H1 (cell line): ENCODE measurements at regions not wholly inside any gene's neighbourhood (a gene's known extent, or its start where the extent isn't known, plus 50 kb on each side); places are given as distances from the start of the nearest gene placed in this dataset.

ENCODE experiments used
- CTCF ChIA-PET: fragments of 300-600 bp; sonication (Branson Sonifier 250); formaldehyde crosslinking; loops from one replicate; lab custom pipeline; 2021; ENCODE audit not compliant: partially characterized antibody; lab: Charles Lee
- POLR2A ChIA-PET: fragments of 300-600 bp; sonication (Branson Sonifier 250); formaldehyde crosslinking; loops from one replicate; lab custom pipeline; 2021; ENCODE audit warnings: inconsistent platforms; ENCODE audit not compliant: partially characterized antibody; lab: Charles Lee
- DNase-seq, 2 experiments: peaks; one replicate each; pipeline versions ENCODE4 v3.0.0 to v3.0.0-alpha.2; 2010 to 2022; ENCODE audit warnings: low spot score in 2 of 2, low read depth in 1 of 2, mixed read lengths in 1 of 2
- FAIRE-seq: peaks from 2 replicates; lab custom pipeline; 2011; peaks lifted over from hg19 to GRCh38; lab: Jason Lieb, UNC
- H2AFZ ChIP-seq: 2 replicates; pipeline ENCODE4 v1.8.1; 2012; ENCODE audit warnings: low read length, inconsistent platforms
- H2AK5ac ChIP-seq: 2 replicates; pipeline ENCODE4 v1.6.1; 2013; ENCODE audit warnings: low read depth, low read length
- H2BK120ac ChIP-seq: replicated peaks from 2 replicates; pipeline ENCODE3; 2013; ENCODE audit warnings: low read depth, low read length, inconsistent platforms
- H2BK12ac ChIP-seq: 2 replicates; pipeline ENCODE4 v1.6.1; 2013; ENCODE audit warnings: low read depth, low read length
- H2BK15ac ChIP-seq: 2 replicates; pipeline ENCODE4 v1.6.1; 2013; ENCODE audit warnings: low read length
- H2BK20ac ChIP-seq: 2 replicates; pipeline ENCODE4 v1.6.1; 2013; ENCODE audit warnings: low read length
- H2BK5ac ChIP-seq: 2 replicates; pipeline ENCODE4 v1.6.1; 2013; ENCODE audit warnings: low read depth, low read length
- H3K14ac ChIP-seq: 2 replicates; pipeline ENCODE4 v1.6.1; 2013; ENCODE audit warnings: inconsistent platforms; ENCODE audit not compliant: insufficient read length
- H3K18ac ChIP-seq: 2 replicates; pipeline ENCODE4 v1.6.1; 2013; ENCODE audit warnings: low read length; ENCODE audit errors: extremely low read depth
- H3K23ac ChIP-seq: 2 replicates; pipeline ENCODE4 v1.6.1; 2013; ENCODE audit warnings: inconsistent platforms; ENCODE audit not compliant: insufficient read length
- H3K23me2 ChIP-seq: 2 replicates; pipeline ENCODE4 v1.6.1; 2013; ENCODE audit warnings: low read depth, low read length
- H3K27ac ChIP-seq: 2 replicates; pipeline ENCODE4 v1.6.1; 2011; ENCODE audit warnings: low read depth, low read length, inconsistent platforms
- H3K27me3 ChIP-seq, 4 experiments: replicated peaks in 1 of 4; 1 replicate in 1 of 4; 2 replicates in 3 of 4; pipeline versions ENCODE4 v1.6.1 to v1.8.1; 2011 to 2013; ENCODE audit warnings: low read length in 3 of 4, mild to moderate bottlenecking in 3 of 4, inconsistent platforms in 2 of 4, mixed read lengths in 2 of 4, moderate library complexity in 1 of 4; ENCODE audit not compliant: control insufficient read depth in 3 of 4, insufficient read depth in 3 of 4; ENCODE audit errors: extremely low read depth in 1 of 4
- H3K36me3 ChIP-seq, 4 experiments: 2 replicates each; pipeline versions ENCODE4 v1.6.1 to v1.8.1; 2011 to 2013; ENCODE audit warnings: mild to moderate bottlenecking in 4 of 4, low read length in 3 of 4, moderate library complexity in 2 of 4, control low read depth in 1 of 4, inconsistent platforms in 1 of 4; ENCODE audit not compliant: insufficient read depth in 4 of 4, control insufficient read depth in 2 of 4
- H3K4ac ChIP-seq: replicated peaks from 2 replicates; pipeline ENCODE3; 2013; ENCODE audit warnings: low read length, low read depth, mixed read lengths, inconsistent platforms; ENCODE audit not compliant: insufficient read length
- H3K4me1 ChIP-seq, 4 experiments: replicated peaks in 1 of 4; 1 replicate in 1 of 4; 2 replicates in 3 of 4; pipeline versions ENCODE4 v1.6.1 to v1.8.1; 2011 to 2013; ENCODE audit warnings: low read length in 3 of 4, inconsistent platforms in 2 of 4, mixed read lengths in 1 of 4; ENCODE audit not compliant: insufficient read depth in 4 of 4, control insufficient read depth in 3 of 4
- H3K4me2 ChIP-seq, 2 experiments: 2 replicates each; pipeline versions ENCODE4 v1.6.1 to v1.8.1; 2011 to 2013; ENCODE audit warnings: low read depth in 2 of 2, low read length in 2 of 2, control low read depth in 1 of 2, inconsistent platforms in 1 of 2, mild to moderate bottlenecking in 1 of 2; ENCODE audit not compliant: insufficient read depth in 1 of 2
- H3K4me3 ChIP-seq, 4 experiments: fragments of 200-600, 300-600 bp in 1 of 4; sonication (generic), shearing (Covaris generic), sonication (Bioruptor Twin) in 1 of 4; 2 replicates each; pipeline versions ENCODE4 v1.5.1 to v1.8.1; 2011 to 2016; ENCODE audit warnings: low read length in 4 of 4, low read depth in 3 of 4, control low read depth in 2 of 4, inconsistent platforms in 2 of 4, mild to moderate bottlenecking in 2 of 4, mixed read lengths in 1 of 4, moderate library complexity in 1 of 4; ENCODE audit not compliant: insufficient read depth in 2 of 4; ENCODE audit errors: extremely low read depth in 1 of 4
- H3K56ac ChIP-seq: replicated peaks from 2 replicates; pipeline ENCODE3; 2013; ENCODE audit warnings: low read depth, mild to moderate bottlenecking, mixed read lengths, low read length, inconsistent platforms; ENCODE audit not compliant: insufficient read length
- H3K79me1 ChIP-seq: 2 replicates; pipeline ENCODE4 v1.6.1; 2013; ENCODE audit warnings: low read depth, low read length, control low read depth
- H3K79me2 ChIP-seq, 2 experiments: 2 replicates each; pipeline versions ENCODE4 v1.6.1 to v1.8.1; 2012 to 2013; ENCODE audit warnings: low read length in 2 of 2, mild to moderate bottlenecking in 2 of 2, inconsistent platforms in 1 of 2; ENCODE audit not compliant: insufficient read depth in 2 of 2, control insufficient read depth in 1 of 2
- H3K9ac ChIP-seq, 4 experiments: replicated peaks in 1 of 4; 1 replicate in 1 of 4; 2 replicates in 3 of 4; pipeline versions ENCODE4 v1.6.1 to v1.8.1; 2011 to 2013; ENCODE audit warnings: low read depth in 3 of 4, low read length in 3 of 4, control low read depth in 2 of 4, mild to moderate bottlenecking in 2 of 4, moderate library complexity in 2 of 4, inconsistent platforms in 1 of 4; ENCODE audit errors: extremely low read depth in 1 of 4
- H3K9me3 ChIP-seq, 2 experiments: 2 replicates each; pipeline versions ENCODE4 v1.6.1 to v1.8.1; 2012 to 2013; ENCODE audit warnings: mild to moderate bottlenecking in 2 of 2, moderate library complexity in 2 of 2, control low read depth in 1 of 2, inconsistent platforms in 1 of 2, low read depth in 1 of 2, low read length in 1 of 2, mixed read lengths in 1 of 2; ENCODE audit not compliant: insufficient read depth in 2 of 2
- H4K20me1 ChIP-seq, 2 experiments: replicated peaks in 1 of 2; 2 replicates each; pipeline versions ENCODE3 to v1.8.1; 2011 to 2013; ENCODE audit warnings: inconsistent platforms in 2 of 2, low read length in 2 of 2, mild to moderate bottlenecking in 1 of 2; ENCODE audit not compliant: insufficient read depth in 2 of 2, control insufficient read depth in 1 of 2
- H4K5ac ChIP-seq: 2 replicates; pipeline ENCODE4 v1.6.1; 2013; ENCODE audit warnings: low read length, low read depth, mixed read lengths, inconsistent platforms; ENCODE audit not compliant: insufficient read length
- H4K8ac ChIP-seq: 2 replicates; pipeline ENCODE4 v1.8.0; 2013; ENCODE audit warnings: mild to moderate bottlenecking, moderate library complexity, low read length, inconsistent platforms; ENCODE audit not compliant: insufficient read depth; ENCODE audit errors: extremely low read depth
- H4K91ac ChIP-seq: replicated peaks from 2 replicates; pipeline ENCODE3; 2013; ENCODE audit warnings: low read length, mixed read lengths, inconsistent platforms; ENCODE audit not compliant: insufficient read length
- ASH2L ChIP-seq: fragments of 200-600, 300-600 bp; sonication (generic); IDR thresholded peaks from one replicate; pipeline ENCODE4 v1.7.1; 2017; ENCODE audit warnings: low read length
- CBX8 ChIP-seq: fragments of 300-800, 300-1000 bp; sonication (generic); IDR thresholded peaks from 2 replicates; pipeline ENCODE4 v1.7.1; 2016; ENCODE audit warnings: low read depth, low read length, borderline replicate concordance
- CHD2 ChIP-seq: IDR thresholded peaks from 2 replicates; pipeline ENCODE4 v1.6.1; 2012; ENCODE audit warnings: low read length, improper control_type of control experiment
- EGR1 ChIP-seq: IDR thresholded peaks from 2 replicates; pipeline ENCODE4 v1.6.1; 2011; ENCODE audit warnings: low read depth, low read length, borderline replicate concordance
- GTF2F1 ChIP-seq: IDR thresholded peaks from 2 replicates; pipeline ENCODE4 v1.6.1; 2012; ENCODE audit warnings: low read depth, low read length, improper control_type of control experiment, borderline replicate concordance
- JUND ChIP-seq: IDR thresholded peaks from 2 replicates; pipeline ENCODE4 v1.6.1; 2011; ENCODE audit warnings: mild to moderate bottlenecking, improper control_type of control experiment, low read length
- RBBP5 ChIP-seq: IDR thresholded peaks from 2 replicates; pipeline ENCODE4 v1.7.1; 2012; ENCODE audit warnings: low read depth, mild to moderate bottlenecking, inconsistent platforms, low read length, moderate library complexity, borderline replicate concordance
- WGBS, 2 experiments: shearing (Covaris generic) in 1 of 2; methylation state at CpG; one replicate each; pipeline versions ENCODE4 v1.1.6 to v1.1.7; 2013 to 2015; ENCODE audit warnings: low lambda C conversion rate in 2 of 2, mixed read lengths in 2 of 2, inconsistent platforms in 1 of 2, low coverage in 1 of 2, missing lambda C conversion rate in 1 of 2; ENCODE audit not compliant: insufficient replicate concordance in 2 of 2, insufficient coverage in 1 of 2, insufficient read length in 1 of 2; ENCODE audit errors: extremely low coverage in 1 of 2, missing lambda C conversion rate in 1 of 2; 5-methylcytosine and 5-hydroxymethylcytosine counted together
- TF ChIP-seq, protein P1 (sequence below): IDR thresholded peaks from 2 replicates; pipeline ENCODE4 v1.6.1; 2011; ENCODE audit warnings: low read depth, mild to moderate bottlenecking, low read length; ENCODE audit not compliant: insufficient read depth
- TF ChIP-seq, protein P2 (sequence below): IDR thresholded peaks from 2 replicates; pipeline ENCODE4 v1.6.1; 2012; ENCODE audit warnings: low read length, inconsistent platforms
- TF ChIP-seq, protein P3 (sequence below), 3 experiments: IDR thresholded peaks; 1 replicate in 2 of 3; 2 replicates in 1 of 3; pipeline versions ENCODE4 v1.5.1 to v1.6.1; 2011; ENCODE audit warnings: low read length in 3 of 3, mild to moderate bottlenecking in 3 of 3, inconsistent platforms in 2 of 3, low read depth in 1 of 3, moderate library complexity in 1 of 3; ENCODE audit not compliant: insufficient read depth in 1 of 3; ENCODE audit errors: control extremely low read depth in 1 of 3

DNA sequence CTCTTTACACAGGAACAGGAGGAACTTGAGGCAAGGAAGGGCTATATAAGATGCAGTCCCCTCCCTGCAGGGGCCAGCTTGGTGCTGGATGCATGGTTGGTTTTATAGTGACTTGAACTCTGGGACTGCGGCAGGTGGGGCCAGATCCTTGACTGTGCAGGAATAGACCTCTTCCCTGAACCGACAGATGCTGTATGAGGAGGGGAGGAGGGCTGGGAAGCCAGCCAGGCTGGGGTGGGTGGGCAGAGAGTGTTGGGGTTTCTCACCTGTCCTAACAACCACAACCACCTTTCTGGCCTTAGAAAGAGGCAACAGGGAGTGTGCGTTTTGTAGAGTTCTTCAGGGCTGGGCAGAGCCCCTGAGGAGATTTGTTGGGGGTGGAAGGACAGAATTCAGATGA lies 798.1 kb downstream of the KCNJ18 start:
- no peaks in the 10 kb centered on the region for H3K79me1 ChIP-seq
- CTCF ChIA-PET: no interaction called here
- H3K14ac ChIP-seq: no peak overlapping the region
- H3K4me2 ChIP-seq: no peak overlapping the region
- no peaks in the 10 kb centered on the region for H3K79me2 ChIP-seq
- H4K20me1 ChIP-seq: no peaks in the 10 kb centered on the region
- H4K91ac ChIP-seq: no peak overlapping the region
- H3K9me3 ChIP-seq: peaks cover 46 to 88% of the 10 kb centered on the region in 2 experiments
- H3K4me3 ChIP-seq: no peak overlapping the region
- H3K56ac ChIP-seq: no peak overlapping the region
- no peak overlapping the region for H2BK20ac ChIP-seq
- no peak overlapping the region for H2AFZ ChIP-seq
- no peak for FAIRE-seq
- H3K4ac ChIP-seq: no peak overlapping the region
- no peak overlapping the region for H2BK15ac ChIP-seq
- no peak overlapping the region for H3K9ac ChIP-seq
- H3K4me1 ChIP-seq: no peaks in the 10 kb centered on the region
- no peak overlapping the region for H3K23ac ChIP-seq
- H2BK120ac ChIP-seq: no peak overlapping the region
- DNase-seq: no peak
- 87% methylated on average over 2 of the region's 3 CpGs; no CpG with 5 or more reads in 1 of the 2 experiments for WGBS, 2 experiments
- H3K18ac ChIP-seq: no peak overlapping the region
- no peak overlapping the region for H2AK5ac ChIP-seq
- no peak overlapping the region for H2BK12ac ChIP-seq
- H2BK5ac ChIP-seq: no peak overlapping the region
- H4K8ac ChIP-seq: no peak overlapping the region
- H4K5ac ChIP-seq: no peak overlapping the region
- no peak overlapping the region for H3K27ac ChIP-seq
- no peaks in the 10 kb centered on the region for H3K23me2 ChIP-seq
- H3K36me3 ChIP-seq: no peaks in the 10 kb centered on the region
- H3K27me3 ChIP-seq: no peaks in the 10 kb centered on the region
- POLR2A ChIA-PET: no interaction called here
- TF ChIP-seq, protein P1, sequence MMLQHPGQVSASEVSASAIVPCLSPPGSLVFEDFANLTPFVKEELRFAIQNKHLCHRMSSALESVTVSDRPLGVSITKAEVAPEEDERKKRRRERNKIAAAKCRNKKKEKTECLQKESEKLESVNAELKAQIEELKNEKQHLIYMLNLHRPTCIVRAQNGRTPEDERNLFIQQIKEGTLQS: no peak
- TF ChIP-seq GTF2F1 (no peak), ASH2L (no peak), EGR1 (no peak), CBX8 (no peak), CHD2 (no peak), JUND (no peak), RBBP5 (no peak)
- TF ChIP-seq, protein P2, sequence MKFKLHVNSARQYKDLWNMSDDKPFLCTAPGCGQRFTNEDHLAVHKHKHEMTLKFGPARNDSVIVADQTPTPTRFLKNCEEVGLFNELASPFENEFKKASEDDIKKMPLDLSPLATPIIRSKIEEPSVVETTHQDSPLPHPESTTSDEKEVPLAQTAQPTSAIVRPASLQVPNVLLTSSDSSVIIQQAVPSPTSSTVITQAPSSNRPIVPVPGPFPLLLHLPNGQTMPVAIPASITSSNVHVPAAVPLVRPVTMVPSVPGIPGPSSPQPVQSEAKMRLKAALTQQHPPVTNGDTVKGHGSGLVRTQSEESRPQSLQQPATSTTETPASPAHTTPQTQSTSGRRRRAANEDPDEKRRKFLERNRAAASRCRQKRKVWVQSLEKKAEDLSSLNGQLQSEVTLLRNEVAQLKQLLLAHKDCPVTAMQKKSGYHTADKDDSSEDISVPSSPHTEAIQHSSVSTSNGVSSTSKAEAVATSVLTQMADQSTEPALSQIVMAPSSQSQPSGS: no peak
- TF ChIP-seq, protein P3, sequence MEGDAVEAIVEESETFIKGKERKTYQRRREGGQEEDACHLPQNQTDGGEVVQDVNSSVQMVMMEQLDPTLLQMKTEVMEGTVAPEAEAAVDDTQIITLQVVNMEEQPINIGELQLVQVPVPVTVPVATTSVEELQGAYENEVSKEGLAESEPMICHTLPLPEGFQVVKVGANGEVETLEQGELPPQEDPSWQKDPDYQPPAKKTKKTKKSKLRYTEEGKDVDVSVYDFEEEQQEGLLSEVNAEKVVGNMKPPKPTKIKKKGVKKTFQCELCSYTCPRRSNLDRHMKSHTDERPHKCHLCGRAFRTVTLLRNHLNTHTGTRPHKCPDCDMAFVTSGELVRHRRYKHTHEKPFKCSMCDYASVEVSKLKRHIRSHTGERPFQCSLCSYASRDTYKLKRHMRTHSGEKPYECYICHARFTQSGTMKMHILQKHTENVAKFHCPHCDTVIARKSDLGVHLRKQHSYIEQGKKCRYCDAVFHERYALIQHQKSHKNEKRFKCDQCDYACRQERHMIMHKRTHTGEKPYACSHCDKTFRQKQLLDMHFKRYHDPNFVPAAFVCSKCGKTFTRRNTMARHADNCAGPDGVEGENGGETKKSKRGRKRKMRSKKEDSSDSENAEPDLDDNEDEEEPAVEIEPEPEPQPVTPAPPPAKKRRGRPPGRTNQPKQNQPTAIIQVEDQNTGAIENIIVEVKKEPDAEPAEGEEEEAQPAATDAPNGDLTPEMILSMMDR (IDR thresholded peaks at IDR 0.05; ENCODE audit: control extremely low read depth in 1 of 3, insufficient read depth in 1 of 3, low read depth in 1 of 3, low read length in 3 of 3): no peak
